ENCODE measurements at regions not wholly inside any gene's neighbourhood (a gene's known extent, or its start where the extent isn't known, plus 50 kb on each side); places are given as distances from the start of the nearest gene placed in this dataset.

DNA sequence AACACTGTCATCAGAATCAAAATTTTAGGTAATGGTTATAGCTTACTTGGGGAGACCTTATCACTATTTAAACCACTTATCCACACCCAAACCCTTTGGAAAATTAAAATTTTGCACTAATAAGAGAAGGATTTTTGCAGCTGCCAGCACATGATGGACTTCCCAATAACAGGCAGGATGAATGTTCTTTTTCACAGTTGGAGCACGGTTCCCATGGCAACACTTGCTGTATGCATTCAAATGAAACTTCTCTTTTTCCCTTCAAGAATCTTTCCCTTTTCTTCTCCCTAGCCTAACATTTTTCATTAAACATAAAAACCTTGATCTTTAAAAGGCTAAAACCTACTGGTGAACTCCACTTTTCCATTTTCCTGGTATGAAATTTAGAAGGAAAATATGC, 768.2 kb downstream of the KCTD8 start:
- TF ChIP-seq JUNB (IDR thresholded peaks at IDR 0.05; ENCODE audit: unreplicated experiment): no peak
- TF ChIP-seq, protein P1, sequence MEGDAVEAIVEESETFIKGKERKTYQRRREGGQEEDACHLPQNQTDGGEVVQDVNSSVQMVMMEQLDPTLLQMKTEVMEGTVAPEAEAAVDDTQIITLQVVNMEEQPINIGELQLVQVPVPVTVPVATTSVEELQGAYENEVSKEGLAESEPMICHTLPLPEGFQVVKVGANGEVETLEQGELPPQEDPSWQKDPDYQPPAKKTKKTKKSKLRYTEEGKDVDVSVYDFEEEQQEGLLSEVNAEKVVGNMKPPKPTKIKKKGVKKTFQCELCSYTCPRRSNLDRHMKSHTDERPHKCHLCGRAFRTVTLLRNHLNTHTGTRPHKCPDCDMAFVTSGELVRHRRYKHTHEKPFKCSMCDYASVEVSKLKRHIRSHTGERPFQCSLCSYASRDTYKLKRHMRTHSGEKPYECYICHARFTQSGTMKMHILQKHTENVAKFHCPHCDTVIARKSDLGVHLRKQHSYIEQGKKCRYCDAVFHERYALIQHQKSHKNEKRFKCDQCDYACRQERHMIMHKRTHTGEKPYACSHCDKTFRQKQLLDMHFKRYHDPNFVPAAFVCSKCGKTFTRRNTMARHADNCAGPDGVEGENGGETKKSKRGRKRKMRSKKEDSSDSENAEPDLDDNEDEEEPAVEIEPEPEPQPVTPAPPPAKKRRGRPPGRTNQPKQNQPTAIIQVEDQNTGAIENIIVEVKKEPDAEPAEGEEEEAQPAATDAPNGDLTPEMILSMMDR (conservative IDR thresholded peaks at IDR 0.05; ENCODE audit: low read depth in 2 of 2): no peak
- no peak for TF ChIP-seq POLR2AphosphoS5 (IDR thresholded peaks at IDR 0.05; ENCODE audit: low read depth)

Data from GM23338 (cell line).